Breast epithelium (tissue), 3 donors: ENCODE measurements at regions not wholly inside any gene's neighbourhood (a gene's known extent, or its start where the extent isn't known, plus 50 kb on each side); places are given as distances from the start of the nearest gene placed in this dataset.

ENCODE experiments used
- POLR2A ChIP-seq: fragments of 450-650 bp; IDR thresholded peaks from one replicate; pipeline ENCODE4 v1.6.1; 2016; ENCODE audit warnings: antibody characterized with exemption, mild to moderate bottlenecking, moderate library complexity
- TF ChIP-seq, protein P1 (sequence below), 3 donors: fragments of 450-650 bp; IDR thresholded peaks; one replicate each; pipeline ENCODE4 v1.5.1; 2016 to 2017; ENCODE audit warnings: antibody characterized with exemption in 3 of 3, mild to moderate bottlenecking in 3 of 3, moderate library complexity in 3 of 3

DNA sequence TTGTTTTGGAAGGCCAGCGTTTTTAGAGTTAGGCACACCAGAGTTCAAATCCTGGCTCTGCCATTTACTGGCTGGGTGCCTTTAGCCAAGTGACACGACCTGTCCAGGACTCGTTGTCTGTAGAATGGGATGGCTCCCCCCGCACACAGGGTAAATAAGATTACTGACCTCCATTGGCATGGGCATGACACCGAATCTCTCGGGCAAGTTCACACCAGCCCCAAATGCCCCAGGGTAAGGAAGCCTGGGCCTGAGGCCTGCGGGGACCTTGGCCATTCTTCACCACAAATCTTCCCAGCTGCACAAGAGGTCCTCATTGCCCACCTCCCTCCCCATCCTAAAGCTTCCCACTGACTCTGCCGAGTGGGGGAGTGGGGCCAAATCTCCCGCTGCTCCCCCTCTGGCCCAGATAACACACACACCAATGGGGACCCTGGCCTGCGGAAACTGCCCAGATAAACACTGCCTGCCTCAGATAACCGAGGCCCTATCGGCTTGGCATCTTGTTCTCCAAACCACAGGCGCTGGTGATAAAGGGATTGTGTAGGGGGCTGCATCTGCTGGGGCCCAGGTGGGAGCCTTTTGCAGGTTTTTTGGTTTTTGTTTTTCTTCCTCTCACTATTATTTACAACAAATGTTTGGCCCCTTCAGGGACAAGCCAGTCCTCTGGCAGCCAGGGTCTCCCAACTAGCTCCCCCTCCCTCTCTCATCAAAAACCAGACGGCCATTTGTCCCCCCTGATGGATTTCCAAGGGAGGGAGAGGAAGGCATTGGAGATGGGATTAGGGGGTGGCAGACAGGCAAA is 75.0 kb upstream of the LHX1 start:
- TF ChIP-seq, protein P1, sequence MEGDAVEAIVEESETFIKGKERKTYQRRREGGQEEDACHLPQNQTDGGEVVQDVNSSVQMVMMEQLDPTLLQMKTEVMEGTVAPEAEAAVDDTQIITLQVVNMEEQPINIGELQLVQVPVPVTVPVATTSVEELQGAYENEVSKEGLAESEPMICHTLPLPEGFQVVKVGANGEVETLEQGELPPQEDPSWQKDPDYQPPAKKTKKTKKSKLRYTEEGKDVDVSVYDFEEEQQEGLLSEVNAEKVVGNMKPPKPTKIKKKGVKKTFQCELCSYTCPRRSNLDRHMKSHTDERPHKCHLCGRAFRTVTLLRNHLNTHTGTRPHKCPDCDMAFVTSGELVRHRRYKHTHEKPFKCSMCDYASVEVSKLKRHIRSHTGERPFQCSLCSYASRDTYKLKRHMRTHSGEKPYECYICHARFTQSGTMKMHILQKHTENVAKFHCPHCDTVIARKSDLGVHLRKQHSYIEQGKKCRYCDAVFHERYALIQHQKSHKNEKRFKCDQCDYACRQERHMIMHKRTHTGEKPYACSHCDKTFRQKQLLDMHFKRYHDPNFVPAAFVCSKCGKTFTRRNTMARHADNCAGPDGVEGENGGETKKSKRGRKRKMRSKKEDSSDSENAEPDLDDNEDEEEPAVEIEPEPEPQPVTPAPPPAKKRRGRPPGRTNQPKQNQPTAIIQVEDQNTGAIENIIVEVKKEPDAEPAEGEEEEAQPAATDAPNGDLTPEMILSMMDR (IDR thresholded peaks at IDR 0.05): no peak
- no peak for TF ChIP-seq POLR2A
